ENCODE measurements at regions not wholly inside any gene's neighbourhood (a gene's known extent, or its start where the extent isn't known, plus 50 kb on each side); places are given as distances from the start of the nearest gene placed in this dataset.

DNA sequence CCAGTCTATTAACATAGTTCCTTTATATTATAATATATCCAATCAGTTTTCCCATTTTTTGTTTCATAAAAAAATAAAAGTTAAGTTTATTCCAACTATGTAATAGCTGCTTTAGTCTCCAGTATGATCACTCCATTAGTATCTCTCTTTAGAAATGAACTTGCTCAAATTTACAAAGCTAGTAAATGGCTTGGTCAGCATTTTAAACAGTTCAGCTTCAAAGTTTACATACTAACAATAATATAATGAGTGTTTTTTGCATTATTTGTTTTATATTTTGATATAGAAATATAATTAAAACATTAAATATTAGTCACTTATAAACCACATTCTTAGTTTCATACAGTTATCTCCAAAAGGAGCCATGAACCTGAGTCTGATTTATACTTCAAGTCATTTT lies 1073.8 kb downstream of the SLITRK5 start:
- H3K27me3 Mint-ChIP-seq (ENCODE audit: unreplicated experiment): no peaks in the 10 kb centered on the region
- no peak for DNase-seq
- H3K36me3 Mint-ChIP-seq (ENCODE audit: unreplicated experiment): no peaks in the 10 kb centered on the region
- no peaks in the 10 kb centered on the region for H3K9me3 Mint-ChIP-seq (ENCODE audit: unreplicated experiment)
- H3K4me3 Mint-ChIP-seq (ENCODE audit: unreplicated experiment): no peak overlapping the region
- no peak overlapping the region for H3K27ac Mint-ChIP-seq (ENCODE audit: unreplicated experiment)
- no peaks in the 10 kb centered on the region for H3K4me1 Mint-ChIP-seq (ENCODE audit: low read depth, unreplicated experiment)
- no peak for TF ChIP-seq CTCF (IDR thresholded peaks at IDR 0.05; ENCODE audit: partially characterized antibody, unreplicated experiment)

- no peaks in the 10 kb centered on the region for H3K9me3 Mint-ChIP-seq (ENCODE audit: unreplicated experiment)
- no peak for DNase-seq
- no peaks in the 10 kb centered on the region for H3K27me3 Mint-ChIP-seq (ENCODE audit: unreplicated experiment)
- no peaks in the 10 kb centered on the region for H3K4me1 Mint-ChIP-seq (ENCODE audit: low read depth, unreplicated experiment)
- no peaks in the 10 kb centered on the region for H3K36me3 Mint-ChIP-seq (ENCODE audit: unreplicated experiment)
- no peak overlapping the region for H3K27ac Mint-ChIP-seq (ENCODE audit: unreplicated experiment)
- no peak for TF ChIP-seq CTCF (IDR thresholded peaks at IDR 0.05; ENCODE audit: partially characterized antibody, unreplicated experiment)
- no peak overlapping the region for H3K4me3 Mint-ChIP-seq (ENCODE audit: unreplicated experiment)
Measured at GRCh38 chr13:88752041-88752440, 1080.9 kb downstream of the SLITRK5 start.

- H3K4me1 Mint-ChIP-seq (ENCODE audit: low read depth, unreplicated experiment): no peaks in the 10 kb centered on the region
- H3K27me3 Mint-ChIP-seq (ENCODE audit: unreplicated experiment): no peaks in the 10 kb centered on the region
- H3K9me3 Mint-ChIP-seq (ENCODE audit: unreplicated experiment): no peaks in the 10 kb centered on the region
- H3K27ac Mint-ChIP-seq (ENCODE audit: unreplicated experiment): no peak overlapping the region
- no peak for DNase-seq
- no peak overlapping the region for H3K4me3 Mint-ChIP-seq (ENCODE audit: unreplicated experiment)
- TF ChIP-seq CTCF (IDR thresholded peaks at IDR 0.05; ENCODE audit: partially characterized antibody, unreplicated experiment): no peak
- H3K36me3 Mint-ChIP-seq (ENCODE audit: unreplicated experiment): no peaks in the 10 kb centered on the region
Measured at GRCh38 chr13:88754141-88754540, 1083.0 kb downstream of the SLITRK5 start.

DNA sequence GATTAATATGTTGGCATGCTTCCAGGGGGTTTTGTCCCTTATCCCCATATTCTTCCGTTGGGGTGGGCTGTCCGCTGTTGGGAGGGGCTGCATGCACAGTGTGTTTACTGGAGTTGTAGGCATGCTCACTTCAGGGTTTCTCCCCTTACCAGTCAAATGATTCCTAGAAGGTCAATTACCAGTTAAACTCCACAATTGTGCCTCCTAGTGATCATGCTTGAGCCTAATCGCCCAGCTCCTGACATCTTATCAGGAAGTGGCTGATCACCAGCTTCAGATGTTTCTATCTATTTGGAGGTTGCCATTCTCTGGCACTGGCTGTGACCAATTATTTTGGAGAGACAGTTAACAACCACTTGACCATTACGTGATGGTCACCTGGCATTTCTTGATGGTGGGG lies 1090.0 kb downstream of the SLITRK5 start:
- Mint-ChIP-seq H3K36me3 (ENCODE audit: unreplicated experiment) (no peaks in the 10 kb centered on the region), H3K4me3 (ENCODE audit: unreplicated experiment) (no peak overlapping the region), H3K27ac (ENCODE audit: unreplicated experiment) (no peak overlapping the region), H3K9me3 (ENCODE audit: unreplicated experiment) (peaks cover 2% of the 10 kb centered on the region), H3K27me3 (ENCODE audit: unreplicated experiment) (peaks cover 1% of the 10 kb centered on the region), H3K4me1 (ENCODE audit: low read depth, unreplicated experiment) (peaks cover 9% of the 10 kb centered on the region)
- TF ChIP-seq CTCF (IDR thresholded peaks at IDR 0.05; ENCODE audit: partially characterized antibody, unreplicated experiment): no peak
- DNase-seq: no peak

GRCh38 chr13:88764103-88764502 lies 1092.9 kb downstream of the SLITRK5 start:
- H3K27ac Mint-ChIP-seq (ENCODE audit: unreplicated experiment): no peak overlapping the region
- peaks cover 4% of the 10 kb centered on the region for H3K9me3 Mint-ChIP-seq (ENCODE audit: unreplicated experiment)
- no peak for DNase-seq
- H3K4me3 Mint-ChIP-seq (ENCODE audit: unreplicated experiment): no peak overlapping the region
- peaks cover 15% of the 10 kb centered on the region for H3K4me1 Mint-ChIP-seq (ENCODE audit: low read depth, unreplicated experiment)
- TF ChIP-seq CTCF (IDR thresholded peaks at IDR 0.05; ENCODE audit: partially characterized antibody, unreplicated experiment): no peak
- H3K36me3 Mint-ChIP-seq (ENCODE audit: unreplicated experiment): no peaks in the 10 kb centered on the region
- peaks cover 1% of the 10 kb centered on the region for H3K27me3 Mint-ChIP-seq (ENCODE audit: unreplicated experiment)
